Heart left ventricle (tissue), 16 donors: ENCODE measurements at regions not wholly inside any gene's neighbourhood (a gene's known extent, or its start where the extent isn't known, plus 50 kb on each side); places are given as distances from the start of the nearest gene placed in this dataset.

Experiments
- ATAC-seq, 4 donors: fragments of 200-7000 bp; cut with Tn5 transposase; one replicate each; pipeline ENCODE4 v1.9.1; 2020 to 2022; ENCODE audit warnings: moderate library complexity in 4 of 4, mild to moderate bottlenecking in 3 of 4, moderate number of reproducible peaks in 1 of 4
- DNase-seq, 5 donors: peaks; one replicate each; pipeline ENCODE4 v3.0.0-alpha.2; 2020
- H3K27ac ChIP-seq, 12 donors: fragments of 200-600 bp; sonication (generic) in 4 of 12; one replicate each; pipeline versions ENCODE4 v1.5.0 to v1.8.0; 2016 to 2022; ENCODE audit warnings: mild to moderate bottlenecking in 2 of 12
- H3K27me3 ChIP-seq, 9 donors: fragments of 200-600 bp; sonication (generic) in 2 of 9; one replicate each; pipeline versions ENCODE4 v1.5.1 to v1.8.0; 2016 to 2022; ENCODE audit warnings: mild to moderate bottlenecking in 3 of 9
- H3K36me3 ChIP-seq, 9 donors: fragments of 200-600 bp; sonication (generic) in 2 of 9; one replicate each; pipeline versions ENCODE4 v1.5.0 to v1.8.0; 2018 to 2022; ENCODE audit warnings: mild to moderate bottlenecking in 2 of 9
- H3K4me1 ChIP-seq, 12 donors: fragments of 200-600 bp; sonication (generic) in 4 of 12; one replicate each; pipeline versions ENCODE4 v1.5.0 to v1.8.0; 2016 to 2022; ENCODE audit warnings: mild to moderate bottlenecking in 3 of 12
- H3K4me3 ChIP-seq, 12 donors: fragments of 200-600 bp; sonication (generic) in 4 of 12; one replicate each; pipeline versions ENCODE4 v1.5.0 to v1.8.0; 2017 to 2022; ENCODE audit warnings: mild to moderate bottlenecking in 9 of 12, moderate library complexity in 4 of 12
- H3K9me3 ChIP-seq, 12 donors: fragments of 200-600 bp; sonication (generic) in 4 of 12; one replicate each; pipeline versions ENCODE4 v1.5.0 to v1.8.0; 2016 to 2022; ENCODE audit warnings: mild to moderate bottlenecking in 1 of 12
- POLR2A ChIP-seq, 2 donors: fragments of 450-650 bp; IDR thresholded peaks; one replicate each; pipeline ENCODE4 v1.6.1; 2017; ENCODE audit warnings: antibody characterized with exemption in 2 of 2, mild to moderate bottlenecking in 2 of 2, moderate library complexity in 2 of 2
- WGBS, 4 donors: extraction: QIAGEN DNeasy Blood & Tissue Kit in 2 of 4; methylation state at CpG; one replicate each; pipeline versions ENCODE4 v1.1.5 to v1.1.7; 2013 to 2018; 5-methylcytosine and 5-hydroxymethylcytosine counted together
- intact Hi-C, 10 donors: fragments of 100-400 bp; cut with DNase I; formaldehyde crosslinking; loops; one replicate each; pipeline versions ENCODE4 v1.11.1 to v1.14.2; 2022
- TF ChIP-seq, protein P1 (sequence below), 12 donors: fragments of 200-600 bp; sonication (generic) in 4 of 12; IDR thresholded peaks; one replicate each; pipeline versions ENCODE4 v1.5.0 to v1.8.0; 2018 to 2022; ENCODE audit warnings: antibody characterized with exemption in 12 of 12, mild to moderate bottlenecking in 5 of 12
- donor health status: ischemic (EF 13 %, LVEDD 7.1; RV severe dilation, severe dysfunction).
- donor health status: healthy with polysubstance abuse.
- donor health status: DM: no; HTN: yes; CAD: no.
- donor health status: DM: no; HTN: no; CAD: no.
- donor health status: ischemic (EF 25% LVEDD 6.9; RV normal size, moderate dysfunction).
- donor health status: ischemic (EF 25% LVEDD 5.7; RV mildly dilated, moderate dysfunction).
- donor health status: healthy.
- donor health status: DM: yes; HTN: yes; CAD: no.
- donor health status: ischemic (EF 35%, LVEDD 5.7; RV mildly dilated, moderate dysfunction).
- donor health status: nonischemic (EF 11% LVEDD 7.7; RV severe dilation, severe dysfunction).
- donor health status: DM: yes; HTN: yes; CAD: no.
- donor health status: PGD.
- donor health status: ischemic (EF 29% LVEDD 5.4; RV normal size, mild dysfunction).
- donor health status: nonischemic (EF 23%, LVEDD 6.1; RV moderate dilation, normal function).

GRCh38 chr9:95666785-95667155 is 150.0 kb upstream of the PTCH1 start:
- Histone ChIP-seq H3K36me3 (no peaks in the 10 kb centered on the region), H3K4me3 (no peak overlapping the region), H3K27me3 (peaks cover 0 to 17% (median 5%) of the 10 kb centered on the region in 9 donors), H3K4me1 (no peaks in the 10 kb centered on the region), H3K9me3 (no peaks in the 10 kb centered on the region), H3K27ac (no peak overlapping the region)
- intact Hi-C loops = no loop called here
- 48 to 62% (median 54%) methylated on average over 4 of the region's 4 CpGs for WGBS, 4 donors
- ATAC-seq (no peak), DNase-seq (no peak)
- TF ChIP-seq, protein P1, sequence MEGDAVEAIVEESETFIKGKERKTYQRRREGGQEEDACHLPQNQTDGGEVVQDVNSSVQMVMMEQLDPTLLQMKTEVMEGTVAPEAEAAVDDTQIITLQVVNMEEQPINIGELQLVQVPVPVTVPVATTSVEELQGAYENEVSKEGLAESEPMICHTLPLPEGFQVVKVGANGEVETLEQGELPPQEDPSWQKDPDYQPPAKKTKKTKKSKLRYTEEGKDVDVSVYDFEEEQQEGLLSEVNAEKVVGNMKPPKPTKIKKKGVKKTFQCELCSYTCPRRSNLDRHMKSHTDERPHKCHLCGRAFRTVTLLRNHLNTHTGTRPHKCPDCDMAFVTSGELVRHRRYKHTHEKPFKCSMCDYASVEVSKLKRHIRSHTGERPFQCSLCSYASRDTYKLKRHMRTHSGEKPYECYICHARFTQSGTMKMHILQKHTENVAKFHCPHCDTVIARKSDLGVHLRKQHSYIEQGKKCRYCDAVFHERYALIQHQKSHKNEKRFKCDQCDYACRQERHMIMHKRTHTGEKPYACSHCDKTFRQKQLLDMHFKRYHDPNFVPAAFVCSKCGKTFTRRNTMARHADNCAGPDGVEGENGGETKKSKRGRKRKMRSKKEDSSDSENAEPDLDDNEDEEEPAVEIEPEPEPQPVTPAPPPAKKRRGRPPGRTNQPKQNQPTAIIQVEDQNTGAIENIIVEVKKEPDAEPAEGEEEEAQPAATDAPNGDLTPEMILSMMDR (IDR thresholded peaks at IDR 0.05) = no peak
- TF ChIP-seq POLR2A (IDR thresholded peaks at IDR 0.05) = no peak

DNA sequence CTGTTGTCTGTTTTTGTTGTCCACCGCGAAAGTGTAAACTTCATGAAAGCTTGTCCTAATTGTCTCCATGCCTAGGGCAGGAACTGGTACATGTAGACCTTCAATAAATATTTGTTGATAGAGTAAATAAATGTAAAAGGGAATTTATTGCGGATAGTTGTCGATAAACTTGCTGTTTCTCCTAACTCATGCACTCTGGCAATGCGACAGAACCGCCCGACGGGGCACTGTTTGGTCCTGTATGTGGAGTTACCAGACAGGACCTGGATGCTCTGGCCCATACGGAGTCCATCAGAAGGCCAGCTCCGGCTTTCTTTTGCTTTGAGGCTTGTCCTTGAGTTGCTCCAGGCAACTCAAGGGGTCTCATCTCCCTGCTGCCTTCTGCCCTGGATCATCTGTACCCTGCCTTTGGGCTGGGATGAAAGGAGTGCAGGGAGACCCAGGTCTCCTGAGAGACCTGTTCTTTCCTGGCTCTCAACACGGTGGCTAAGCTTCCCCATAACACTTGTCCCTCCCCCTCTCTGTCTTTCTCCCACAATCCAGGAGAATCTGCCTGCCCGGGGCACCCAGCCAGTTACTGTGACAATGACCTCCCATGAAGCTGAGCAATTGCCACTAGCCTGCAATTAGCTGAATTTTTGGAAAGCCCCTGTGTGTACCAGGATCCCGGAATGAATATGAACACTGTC is 149.5 kb upstream of the PTCH1 start:
- WGBS, 4 donors = 77 to 81% (median 79%) methylated on average over 13 of the region's 13 CpGs
- ATAC-seq (no peak), DNase-seq (no peak)
- Histone ChIP-seq H3K27ac (no peak overlapping the region), H3K9me3 (no peaks in the 10 kb centered on the region), H3K4me1 (no peaks in the 10 kb centered on the region), H3K4me3 (no peak overlapping the region), H3K27me3 (peaks cover 0 to 17% (median 5%) of the 10 kb centered on the region in 9 donors), H3K36me3 (no peaks in the 10 kb centered on the region)
- TF ChIP-seq POLR2A (IDR thresholded peaks at IDR 0.05) = no peak
- TF ChIP-seq, protein P1 (IDR thresholded peaks at IDR 0.05) = no peak
- intact Hi-C loops = no loop called here

- Histone ChIP-seq H3K27me3 (no peaks in the 10 kb centered on the region), H3K9me3 (no peaks in the 10 kb centered on the region), H3K4me3 (no peak overlapping the region), H3K36me3 (no peaks in the 10 kb centered on the region), H3K4me1 (no peaks in the 10 kb centered on the region), H3K27ac (no peak overlapping the region)
- DNase-seq (no peak), ATAC-seq (no peak)
- intact Hi-C loops = no loop called here
- WGBS, 4 donors = 60 to 75% (median 68%) methylated on average over 2 of the region's 2 CpGs
- no peak for TF ChIP-seq POLR2A (IDR thresholded peaks at IDR 0.05)
- TF ChIP-seq, protein P1 (IDR thresholded peaks at IDR 0.05) = no peak
Measured at GRCh38 chr9:95653246-95653645, 136.5 kb upstream of the PTCH1 start.

- TF ChIP-seq POLR2A (IDR thresholded peaks at IDR 0.05) = no peak
- TF ChIP-seq, protein P1 (IDR thresholded peaks at IDR 0.05) = no peak
- H3K4me3 ChIP-seq = no peak overlapping the region
- no peaks in the 10 kb centered on the region for H3K4me1 ChIP-seq
- H3K27ac ChIP-seq = no peak overlapping the region
- H3K9me3 ChIP-seq = peaks cover 0 to 5% (median 0%) of the 10 kb centered on the region in 12 donors
- 71 to 86% (median 76%) methylated on average over 3 of the region's 3 CpGs for WGBS, 4 donors
- no peak for ATAC-seq
- no peaks in the 10 kb centered on the region for H3K27me3 ChIP-seq
- intact Hi-C loops = no loop called here
- no peak for DNase-seq
- H3K36me3 ChIP-seq = no peaks in the 10 kb centered on the region
Measured at GRCh38 chr9:95650720-95651119, 133.9 kb upstream of the PTCH1 start.
